GM12878 (cell line): ENCODE measurements at regions not wholly inside any gene's neighbourhood (a gene's known extent, or its start where the extent isn't known, plus 50 kb on each side); places are given as distances from the start of the nearest gene placed in this dataset.

ENCODE experiments used
- ATAC-seq: fragments of 200-7000 bp; cut with Tn5 transposase; 3 replicates; pipeline ENCODE4 v1.9.1; 2020; ENCODE audit warnings: mild to moderate bottlenecking, moderate library complexity
- BruUV-seq: library from RNA; stranded (reverse); fragments of 400-500 nt; replicated peaks from 2 replicates; lab custom pipeline; 2021; lab: Mats Ljungman, UMichigan
- CTCF ChIA-PET: fragments of 300-600 bp; sonication (Branson Sonifier 250); formaldehyde crosslinking; extraction: SDS; loops from one replicate; lab custom pipeline; 2021; ENCODE audit warnings: inconsistent platforms; lab: Yijun Ruan, JAX
- POLR2A ChIA-PET: fragments of 350-600 bp; formaldehyde crosslinking; extraction: SDS; loops from one replicate; lab custom pipeline; 2021; ENCODE audit warnings: inconsistent platforms; lab: Charles Lee
- RAD21 ChIA-PET: fragments of 300-600 bp; sonication (Branson Sonifier 250); formaldehyde crosslinking; loops from one replicate; lab custom pipeline; 2023; ENCODE audit warnings: antibody characterized with exemption; ENCODE audit not compliant: unreplicated experiment; lab: Charles Lee
- SMC1A ChIA-PET: fragments of 300-600 bp; sonication (Branson Sonifier 250); formaldehyde crosslinking; loops from one replicate; lab custom pipeline; 2023; ENCODE audit not compliant: unreplicated experiment, uncharacterized antibody; lab: Charles Lee
- DNase-seq: peaks from one replicate; pipeline ENCODE4 v3.0.0-alpha.2; 2011; ENCODE audit warnings: low read depth, low spot score
- FAIRE-seq: peaks from 3 replicates; lab custom pipeline; 2011; peaks lifted over from hg19 to GRCh38; lab: Jason Lieb, UNC
- H2AFZ ChIP-seq: 2 replicates; pipeline ENCODE4 v1.6.0; 2011; ENCODE audit warnings: low read depth, low read length, control low read depth; ENCODE audit not compliant: control insufficient read depth
- H3K27ac ChIP-seq: 2 replicates; pipeline ENCODE4 v1.5.1; 2011; ENCODE audit warnings: control low read depth; ENCODE audit not compliant: control insufficient read depth, insufficient read depth
- H3K27me3 ChIP-seq, 2 experiments: replicated peaks in 1 of 2; 2 replicates each; pipeline versions ENCODE4 v1.6.0 to v1.6.1; 2011; ENCODE audit warnings: low read length in 1 of 2; ENCODE audit not compliant: control insufficient read depth in 2 of 2, insufficient read depth in 2 of 2
- H3K36me3 ChIP-seq, 2 experiments: 2 replicates each; pipeline ENCODE4 v1.5.1; 2011; ENCODE audit warnings: low read length in 1 of 2; ENCODE audit not compliant: control insufficient read depth in 2 of 2, insufficient read depth in 2 of 2
- H3K4me1 ChIP-seq: 2 replicates; pipeline ENCODE4 v1.6.1; 2011; ENCODE audit warnings: mild to moderate bottlenecking, low read length, moderate library complexity, mixed read lengths; ENCODE audit not compliant: control insufficient read depth, insufficient read depth
- H3K4me2 ChIP-seq: 2 replicates; pipeline ENCODE4 v1.6.0; 2011; ENCODE audit warnings: control low read depth; ENCODE audit not compliant: control insufficient read depth, insufficient read depth
- H3K4me3 ChIP-seq: fragments of 200-600 bp; sonication (generic); 2 replicates; pipeline ENCODE4 v1.5.1; 2016
- H3K79me2 ChIP-seq: 2 replicates; pipeline ENCODE4 v1.6.0; 2011; ENCODE audit warnings: low read length; ENCODE audit not compliant: control insufficient read depth, insufficient read depth
- H3K9ac ChIP-seq: 2 replicates; pipeline ENCODE4 v1.8.0; 2011; ENCODE audit warnings: low read length, control low read depth, mixed read lengths; ENCODE audit not compliant: control insufficient read depth, insufficient read depth
- H3K9me3 ChIP-seq: replicated peaks from 3 replicates; pipeline ENCODE4 v1.5.1; 2011; ENCODE audit warnings: mild to moderate bottlenecking, low read length; ENCODE audit not compliant: control insufficient read depth, insufficient read depth
- H4K20me1 ChIP-seq: 2 replicates; pipeline ENCODE4 v1.6.0; 2011; ENCODE audit not compliant: control insufficient read depth, insufficient read depth
- CREB1 ChIP-seq: IDR thresholded peaks from 2 replicates; pipeline ENCODE4 v1.6.1; 2012; ENCODE audit warnings: low read depth, mild to moderate bottlenecking, inconsistent platforms
- FOXK2 ChIP-seq: fragments of 450-650 bp; IDR thresholded peaks from 2 replicates; pipeline ENCODE4 v1.6.1; 2017; ENCODE audit warnings: mild to moderate bottlenecking, moderate library complexity
- HDGF ChIP-seq: fragments of 450-650 bp; IDR thresholded peaks from 2 replicates; pipeline ENCODE4 v1.6.1; 2016; ENCODE audit warnings: antibody characterized with exemption
- LARP7 ChIP-seq: fragments of 450-650 bp; IDR thresholded peaks from 2 replicates; pipeline ENCODE4 v1.6.1; 2017; ENCODE audit warnings: mild to moderate bottlenecking
- MTA2 ChIP-seq: fragments of 450-650 bp; IDR thresholded peaks from 2 replicates; pipeline ENCODE4 v1.6.1; 2016; ENCODE audit warnings: low read depth, mild to moderate bottlenecking, moderate library complexity
- NFYA ChIP-seq: IDR thresholded peaks from 2 replicates; pipeline ENCODE4 v1.6.1; 2011; ENCODE audit warnings: low read depth, mild to moderate bottlenecking, low read length, improper control_type of control experiment, borderline replicate concordance
- POLR2A ChIP-seq: IDR thresholded peaks from 2 replicates; pipeline ENCODE4 v1.6.1; 2011; ENCODE audit warnings: low read depth, mild to moderate bottlenecking, low read length
- POLR2AphosphoS5 ChIP-seq: IDR thresholded peaks from 2 replicates; pipeline ENCODE4 v1.6.1; 2011; ENCODE audit warnings: mild to moderate bottlenecking, low read length, inconsistent platforms
- RAD21 ChIP-seq: IDR thresholded peaks from 2 replicates; pipeline ENCODE4 v1.6.1; 2011; ENCODE audit warnings: mild to moderate bottlenecking, low read depth, low read length, moderate library complexity; ENCODE audit not compliant: insufficient read depth
- SIN3A ChIP-seq: IDR thresholded peaks from 2 replicates; pipeline ENCODE4 v1.6.1; 2012; ENCODE audit warnings: low read depth, low read length, improper control_type of control experiment
- SREBF1 ChIP-seq: IDR thresholded peaks from 2 replicates; pipeline ENCODE4 v1.6.1; 2012; ENCODE audit warnings: mild to moderate bottlenecking, low read length
- ZNF384 ChIP-seq: IDR thresholded peaks from 2 replicates; pipeline ENCODE4 v1.6.1; 2012; ENCODE audit warnings: low read depth, mild to moderate bottlenecking, low read length, improper control_type of control experiment, borderline replicate concordance
- WGBS: methylation state at CpG from one replicate; pipeline ENCODE4 v1.1.6; 2016; ENCODE audit warnings: low lambda C conversion rate; ENCODE audit not compliant: insufficient replicate concordance, insufficient coverage; ENCODE audit errors: missing lambda C conversion rate; 5-methylcytosine and 5-hydroxymethylcytosine counted together
- in situ Hi-C: fragments of 300-500 bp; cut with MboI; formaldehyde crosslinking; loops from 9 replicates; pipeline ENCODE4 v1.14.3; 2018; ENCODE audit warnings: mixed read lengths
- intact Hi-C: fragments of 100-400 bp; cut with micrococcal nuclease; formaldehyde crosslinking; loops from one replicate; pipeline ENCODE4 v1.14.2; 2022; ENCODE audit not compliant: unreplicated experiment
- TF ChIP-seq, protein P1 (sequence below): IDR thresholded peaks from 2 replicates; pipeline ENCODE4 v1.6.1; 2011; ENCODE audit warnings: borderline replicate concordance, low read depth, mild to moderate bottlenecking, moderate library complexity, low read length; ENCODE audit not compliant: insufficient read depth, poor library complexity, severe bottlenecking
- TF ChIP-seq, protein P2 (sequence below): fragments of 150-350 bp; IDR thresholded peaks from 2 replicates; pipeline ENCODE4 v1.6.1; 2016; ENCODE audit warnings: low read depth, low read length
- TF ChIP-seq, protein P3 (sequence below): fragments of 450-650 bp; conservative IDR thresholded peaks from 2 replicates; pipeline ENCODE4 v1.6.1; 2017; ENCODE audit warnings: mild to moderate bottlenecking, moderate library complexity

DNA sequence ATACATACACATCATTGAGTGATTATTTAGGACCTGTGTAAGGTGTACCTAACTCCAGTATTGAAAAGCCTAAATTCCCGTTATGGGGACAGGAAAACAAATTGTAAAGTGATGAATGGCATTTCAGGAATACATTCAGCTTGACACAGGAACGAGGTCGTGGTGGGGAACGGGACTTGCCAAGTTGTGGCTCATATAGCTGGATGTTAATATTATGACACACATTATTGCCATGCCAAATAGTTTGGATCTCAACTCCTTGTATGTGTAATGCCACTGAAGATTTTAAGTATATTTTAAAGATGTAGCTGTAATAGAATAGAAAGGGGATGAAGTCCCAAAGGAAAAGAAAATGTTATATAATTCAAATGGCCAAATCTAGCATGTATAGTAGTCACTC is 227.2 kb upstream of the GOLIM4 start (continued):
- TF ChIP-seq, protein P1, sequence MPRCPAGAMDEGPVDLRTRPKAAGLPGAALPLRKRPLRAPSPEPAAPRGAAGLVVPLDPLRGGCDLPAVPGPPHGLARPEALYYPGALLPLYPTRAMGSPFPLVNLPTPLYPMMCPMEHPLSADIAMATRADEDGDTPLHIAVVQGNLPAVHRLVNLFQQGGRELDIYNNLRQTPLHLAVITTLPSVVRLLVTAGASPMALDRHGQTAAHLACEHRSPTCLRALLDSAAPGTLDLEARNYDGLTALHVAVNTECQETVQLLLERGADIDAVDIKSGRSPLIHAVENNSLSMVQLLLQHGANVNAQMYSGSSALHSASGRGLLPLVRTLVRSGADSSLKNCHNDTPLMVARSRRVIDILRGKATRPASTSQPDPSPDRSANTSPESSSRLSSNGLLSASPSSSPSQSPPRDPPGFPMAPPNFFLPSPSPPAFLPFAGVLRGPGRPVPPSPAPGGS: no peak

DNA sequence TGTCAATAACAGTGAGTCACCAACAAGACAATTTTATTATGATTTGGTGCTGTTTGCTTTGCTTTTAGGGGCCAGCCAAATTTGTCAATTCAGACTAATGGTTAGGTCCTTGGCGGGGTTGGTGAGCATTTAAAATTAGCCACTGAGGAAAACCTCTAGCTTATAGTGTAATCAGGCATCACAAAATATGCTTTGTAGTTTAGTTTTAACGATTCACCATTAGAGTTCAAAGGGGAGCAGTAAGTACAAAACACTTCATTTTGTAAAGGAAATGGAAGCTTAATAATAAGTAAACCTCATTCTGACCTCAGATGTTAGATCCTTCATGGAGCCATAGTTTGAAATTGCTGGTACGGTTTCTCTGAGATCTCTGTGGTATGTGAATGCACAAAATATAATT is 218.4 kb upstream of the GOLIM4 start:
- whole genome bisulfite sequencing: 34% methylated on average over 3 of the region's 3 CpGs
- intact Hi-C loops: no loop called here
- TF ChIP-seq RAD21 (no peak), SREBF1 (no peak), POLR2AphosphoS5 (no peak), HDGF (no peak), SIN3A (no peak), ZNF384 (no peak), MTA2 (no peak), POLR2A (no peak), FOXK2 (no peak), LARP7 (no peak), NFYA (no peak), CREB1 (no peak)
- TF ChIP-seq, protein P2, sequence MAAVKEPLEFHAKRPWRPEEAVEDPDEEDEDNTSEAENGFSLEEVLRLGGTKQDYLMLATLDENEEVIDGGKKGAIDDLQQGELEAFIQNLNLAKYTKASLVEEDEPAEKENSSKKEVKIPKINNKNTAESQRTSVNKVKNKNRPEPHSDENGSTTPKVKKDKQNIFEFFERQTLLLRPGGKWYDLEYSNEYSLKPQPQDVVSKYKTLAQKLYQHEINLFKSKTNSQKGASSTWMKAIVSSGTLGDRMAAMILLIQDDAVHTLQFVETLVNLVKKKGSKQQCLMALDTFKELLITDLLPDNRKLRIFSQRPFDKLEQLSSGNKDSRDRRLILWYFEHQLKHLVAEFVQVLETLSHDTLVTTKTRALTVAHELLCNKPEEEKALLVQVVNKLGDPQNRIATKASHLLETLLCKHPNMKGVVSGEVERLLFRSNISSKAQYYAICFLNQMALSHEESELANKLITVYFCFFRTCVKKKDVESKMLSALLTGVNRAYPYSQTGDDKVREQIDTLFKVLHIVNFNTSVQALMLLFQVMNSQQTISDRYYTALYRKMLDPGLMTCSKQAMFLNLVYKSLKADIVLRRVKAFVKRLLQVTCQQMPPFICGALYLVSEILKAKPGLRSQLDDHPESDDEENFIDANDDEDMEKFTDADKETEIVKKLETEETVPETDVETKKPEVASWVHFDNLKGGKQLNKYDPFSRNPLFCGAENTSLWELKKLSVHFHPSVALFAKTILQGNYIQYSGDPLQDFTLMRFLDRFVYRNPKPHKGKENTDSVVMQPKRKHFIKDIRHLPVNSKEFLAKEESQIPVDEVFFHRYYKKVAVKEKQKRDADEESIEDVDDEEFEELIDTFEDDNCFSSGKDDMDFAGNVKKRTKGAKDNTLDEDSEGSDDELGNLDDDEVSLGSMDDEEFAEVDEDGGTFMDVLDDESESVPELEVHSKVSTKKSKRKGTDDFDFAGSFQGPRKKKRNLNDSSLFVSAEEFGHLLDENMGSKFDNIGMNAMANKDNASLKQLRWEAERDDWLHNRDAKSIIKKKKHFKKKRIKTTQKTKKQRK: no peak
- TF ChIP-seq, protein P3, sequence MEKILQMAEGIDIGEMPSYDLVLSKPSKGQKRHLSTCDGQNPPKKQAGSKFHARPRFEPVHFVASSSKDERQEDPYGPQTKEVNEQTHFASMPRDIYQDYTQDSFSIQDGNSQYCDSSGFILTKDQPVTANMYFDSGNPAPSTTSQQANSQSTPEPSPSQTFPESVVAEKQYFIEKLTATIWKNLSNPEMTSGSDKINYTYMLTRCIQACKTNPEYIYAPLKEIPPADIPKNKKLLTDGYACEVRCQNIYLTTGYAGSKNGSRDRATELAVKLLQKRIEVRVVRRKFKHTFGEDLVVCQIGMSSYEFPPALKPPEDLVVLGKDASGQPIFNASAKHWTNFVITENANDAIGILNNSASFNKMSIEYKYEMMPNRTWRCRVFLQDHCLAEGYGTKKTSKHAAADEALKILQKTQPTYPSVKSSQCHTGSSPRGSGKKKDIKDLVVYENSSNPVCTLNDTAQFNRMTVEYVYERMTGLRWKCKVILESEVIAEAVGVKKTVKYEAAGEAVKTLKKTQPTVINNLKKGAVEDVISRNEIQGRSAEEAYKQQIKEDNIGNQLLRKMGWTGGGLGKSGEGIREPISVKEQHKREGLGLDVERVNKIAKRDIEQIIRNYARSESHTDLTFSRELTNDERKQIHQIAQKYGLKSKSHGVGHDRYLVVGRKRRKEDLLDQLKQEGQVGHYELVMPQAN: no peak

More for the DNA sequence above, 218.4 kb upstream of the GOLIM4 start:
- H3K4me2 ChIP-seq: no peak overlapping the region
- no peaks in the 10 kb centered on the region for H4K20me1 ChIP-seq
- ATAC-seq: no peak
- ChIA-PET SMC1A (interaction anchor here (0.9 to 1.2 kb wide), 2 partner anchors 9 to 16 kb away, joined by 3 to 4 read pairs; no protein-coding TSS in a partner anchor), CTCF (interaction anchor here (0.9 kb wide), 1 partner anchor 306 kb away, joined by 3 read pairs; no protein-coding TSS in a partner anchor), POLR2A (no interaction called here), RAD21 (no interaction called here)
- no peaks in the 10 kb centered on the region for H3K27me3 ChIP-seq
- no peaks in the 10 kb centered on the region for H3K4me1 ChIP-seq
- H3K36me3 ChIP-seq: no peaks in the 10 kb centered on the region
- BruUV-seq: no TSS peak
- no peak overlapping the region for H3K27ac ChIP-seq
- no peak for DNase-seq
- in situ Hi-C loops: no loop called here
- H3K9me3 ChIP-seq: no peaks in the 10 kb centered on the region; the same call in 1 of the 3 replicates
- no peak overlapping the region for H3K9ac ChIP-seq
- no peak overlapping the region for H2AFZ ChIP-seq
- no peaks in the 10 kb centered on the region for H3K79me2 ChIP-seq
- FAIRE-seq: no peak
- H3K4me3 ChIP-seq: no peak overlapping the region
